HepG2 (cell line): ENCODE measurements at regions not wholly inside any gene's neighbourhood (a gene's known extent, or its start where the extent isn't known, plus 50 kb on each side); places are given as distances from the start of the nearest gene placed in this dataset.

Experiments used
- ATAC-seq: fragments of 200-7000 bp; cut with Tn5 transposase; 3 replicates; pipeline ENCODE4 v1.9.1; 2020; ENCODE audit warnings: mild to moderate bottlenecking, moderate library complexity
- BruUV-seq: library from RNA; stranded (reverse); fragments of 400-500 nt; replicated peaks from 2 replicates; lab custom pipeline; 2021; lab: Mats Ljungman, UMichigan
- CTCF ChIA-PET: fragments of 300-600 bp; formaldehyde crosslinking; extraction: SDS; loops from one replicate; lab custom pipeline; 2021; ENCODE audit warnings: low total read pairs, inconsistent platforms, low intra/inter-chr PET ratio; lab: Yijun Ruan, JAX
- POLR2A ChIA-PET: fragments of 350-600 bp; sonication (Branson Sonifier 250); formaldehyde crosslinking; loops from one replicate; lab custom pipeline; 2020; ENCODE audit warnings: antibody characterized with exemption, inconsistent platforms; lab: Yijun Ruan, JAX
- DNase-seq: peaks from one replicate; pipeline ENCODE4 v3.0.0-alpha.2; 2015; ENCODE audit warnings: low spot score
- FAIRE-seq: peaks from 3 replicates; lab custom pipeline; 2011; peaks lifted over from hg19 to GRCh38; lab: Jason Lieb, UNC
- H2AFZ ChIP-seq: one replicate; pipeline ENCODE4 v1.6.1; 2011; ENCODE audit warnings: low read length, inconsistent platforms
- H3K27ac ChIP-seq: fragments of 300-600 bp; 3 replicates; pipeline ENCODE4 v1.8.0; 2011; ENCODE audit warnings: mixed run types, mild to moderate bottlenecking, mixed read lengths, low read length, inconsistent platforms; ENCODE audit not compliant: insufficient read depth; ENCODE audit errors: extremely low read length
- H3K27me3 ChIP-seq, 2 experiments: fragments of 200-600 bp in 1 of 2; 2 replicates in 1 of 2; 3 replicates in 1 of 2; pipeline versions ENCODE4 v1.6.0 to v1.8.0; 2011; ENCODE audit warnings: low read length in 2 of 2, mild to moderate bottlenecking in 2 of 2, moderate library complexity in 2 of 2, inconsistent platforms in 1 of 2; ENCODE audit not compliant: insufficient read depth in 2 of 2, control insufficient read depth in 1 of 2
- H3K36me3 ChIP-seq, 2 experiments: fragments of 200-600 bp in 1 of 2; replicated peaks in 1 of 2; 2 replicates in 1 of 2; 3 replicates in 1 of 2; pipeline versions ENCODE4 v1.5.1 to v1.8.0; 2011; ENCODE audit warnings: low read length in 2 of 2, inconsistent platforms in 1 of 2; ENCODE audit not compliant: insufficient read depth in 2 of 2, control insufficient read depth in 1 of 2
- H3K4me1 ChIP-seq: 2 replicates; pipeline ENCODE4 v1.5.1; 2012; ENCODE audit warnings: low read length, inconsistent platforms; ENCODE audit not compliant: insufficient read depth
- H3K4me2 ChIP-seq: 2 replicates; pipeline ENCODE4 v1.6.0; 2011; ENCODE audit warnings: low read depth, low read length, inconsistent platforms
- H3K4me3 ChIP-seq, 3 experiments: fragments of 200-600 bp in 1 of 3; sonication (generic), shearing (Covaris generic) in 1 of 3; replicated peaks in 1 of 3; 2 replicates each; pipeline ENCODE4 v1.5.1; 2011 to 2016; ENCODE audit warnings: low read length in 3 of 3, inconsistent platforms in 2 of 3, low read depth in 2 of 3, mild to moderate bottlenecking in 2 of 3, control low read depth in 1 of 3, mixed read lengths in 1 of 3; ENCODE audit not compliant: insufficient read depth in 1 of 3
- H3K79me2 ChIP-seq: one replicate; pipeline ENCODE4 v1.6.1; 2011; ENCODE audit warnings: low read length, inconsistent platforms; ENCODE audit not compliant: insufficient read depth
- H3K9ac ChIP-seq: 2 replicates; pipeline ENCODE4 v1.6.0; 2011; ENCODE audit warnings: mild to moderate bottlenecking, low read depth, low read length, inconsistent platforms; ENCODE audit not compliant: insufficient read depth
- H3K9me3 ChIP-seq: 2 replicates; pipeline ENCODE4 v1.5.1; 2012; ENCODE audit warnings: mild to moderate bottlenecking, low read length
- H4K20me1 ChIP-seq: 2 replicates; pipeline ENCODE4 v1.6.0; 2011; ENCODE audit warnings: inconsistent platforms, mild to moderate bottlenecking, low read length, moderate library complexity; ENCODE audit not compliant: insufficient read depth
- ATF7-NPFF ChIP-seq: sonication (generic); formaldehyde crosslinking; IDR thresholded peaks from 2 replicates; pipeline ENCODE4 v1.8.1; 2023; ENCODE audit warnings: mild to moderate bottlenecking, low read depth, missing genetic modification reagents, moderate library complexity
- BCL6 ChIP-seq: IDR thresholded peaks from 2 replicates; pipeline ENCODE4 v1.6.1; 2016; ENCODE audit warnings: missing genetic modification reagents, missing compliant biosample characterization
- MIER3 ChIP-seq: IDR thresholded peaks from 2 replicates; pipeline ENCODE4 v1.6.1; 2016; ENCODE audit warnings: missing compliant biosample characterization, borderline replicate concordance
- MYNN ChIP-seq: sonication (generic); formaldehyde crosslinking; IDR thresholded peaks from 2 replicates; pipeline ENCODE4 v1.4.0; 2020; ENCODE audit warnings: mild to moderate bottlenecking, low read depth, missing genetic modification reagents
- NR2C2 ChIP-seq: sonication (generic); formaldehyde crosslinking; IDR thresholded peaks from 2 replicates; pipeline ENCODE4 v1.4.0; 2020; ENCODE audit warnings: missing genetic modification reagents, mild to moderate bottlenecking, moderate library complexity, borderline replicate concordance
- RORA ChIP-seq: sonication (generic); formaldehyde crosslinking; IDR thresholded peaks from 2 replicates; pipeline ENCODE4 v1.5.0; 2020; ENCODE audit warnings: mild to moderate bottlenecking, missing genetic modification reagents, moderate library complexity
- ZMYM3 ChIP-seq: sonication (generic); formaldehyde crosslinking; IDR thresholded peaks from 2 replicates; pipeline ENCODE4 v1.5.1; 2020; ENCODE audit warnings: mild to moderate bottlenecking, missing genetic modification reagents
- ZNF264 ChIP-seq: sonication (generic); formaldehyde crosslinking; IDR thresholded peaks from 2 replicates; pipeline ENCODE4 v1.4.0; 2020; ENCODE audit warnings: missing genetic modification reagents
- ZNF530 ChIP-seq: sonication (generic); formaldehyde crosslinking; IDR thresholded peaks from 2 replicates; pipeline ENCODE4 v1.5.0; 2020; ENCODE audit warnings: low read depth, mild to moderate bottlenecking, missing genetic modification reagents
- whole genome bisulfite sequencing: methylation state at CpG from one replicate; pipeline ENCODE4 v1.1.6; 2017; ENCODE audit warnings: low lambda C conversion rate; 5-methylcytosine and 5-hydroxymethylcytosine counted together
- in situ Hi-C: cut with HindIII; loops from 2 replicates; pipeline ENCODE4 v1.10.0; 2017; ENCODE audit warnings: low pct_unique_long_range_greater_than_20kb; ENCODE audit not compliant: extremely low pct_ligation_motif_present
- intact Hi-C: fragments of 100-400 bp; cut with micrococcal nuclease; formaldehyde crosslinking; loops from one replicate; pipeline ENCODE4 v1.10.0; 2022; ENCODE audit not compliant: unreplicated experiment
- TF ChIP-seq, protein P1 (sequence below): sonication (generic); formaldehyde crosslinking; IDR thresholded peaks from 2 replicates; pipeline ENCODE4 v1.4.0; 2020; ENCODE audit warnings: missing genetic modification reagents; ENCODE audit errors: not compliant biosample characterization

DNA sequence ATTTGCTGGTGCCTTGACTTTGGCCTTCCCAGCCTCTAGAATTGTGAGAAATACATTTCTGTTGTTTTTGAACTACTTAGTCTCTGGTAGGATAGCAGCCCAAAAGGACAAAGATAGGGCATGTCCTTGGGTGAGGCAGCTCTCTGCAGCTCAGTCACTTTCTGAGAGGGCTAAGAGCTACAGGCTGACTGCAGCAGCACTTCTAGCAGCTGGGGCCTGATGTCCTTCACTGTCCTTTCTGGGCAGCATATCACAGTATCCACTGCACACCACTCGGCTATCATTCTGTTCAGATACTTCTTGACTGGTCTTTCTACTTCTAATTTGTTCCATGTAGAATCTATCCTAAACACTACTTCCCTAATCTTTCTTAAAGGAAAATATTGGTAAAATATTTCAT lies 68.5 kb upstream of the CLDN10 start:
- no peaks in the 10 kb centered on the region; a peak in 1 of 5 replicates for H3K27me3 ChIP-seq
- H3K9me3 ChIP-seq: no peaks in the 10 kb centered on the region
- H2AFZ ChIP-seq: no peak overlapping the region
- BruUV-seq: no TSS peak
- no peak overlapping the region for H3K9ac ChIP-seq
- no peaks in the 10 kb centered on the region for H3K4me1 ChIP-seq
- TF ChIP-seq RORA (CRISPR knock-in tag) (no peak), NR2C2 (no peak), MYNN (CRISPR knock-in tag) (no peak), MIER3 (no peak), BCL6 (CRISPR knock-in tag) (no peak), ZNF264 (CRISPR knock-in tag) (no peak), ATF7-NPFF (CRISPR knock-in tag) (no peak), ZNF530 (CRISPR knock-in tag) (no peak), ZMYM3 (CRISPR knock-in tag) (no peak)
- TF ChIP-seq, protein P1, sequence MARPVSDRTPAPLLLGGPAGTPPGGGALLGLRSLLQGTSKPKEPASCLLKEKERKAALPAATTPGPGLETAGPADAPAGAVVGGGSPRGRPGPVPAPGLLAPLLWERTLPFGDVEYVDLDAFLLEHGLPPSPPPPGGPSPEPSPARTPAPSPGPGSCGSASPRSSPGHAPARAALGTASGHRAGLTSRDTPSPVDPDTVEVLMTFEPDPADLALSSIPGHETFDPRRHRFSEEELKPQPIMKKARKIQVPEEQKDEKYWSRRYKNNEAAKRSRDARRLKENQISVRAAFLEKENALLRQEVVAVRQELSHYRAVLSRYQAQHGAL (CRISPR knock-in tag): no peak
- H3K27ac ChIP-seq: no peak overlapping the region
- no peak for FAIRE-seq
- no peak overlapping the region for H3K4me2 ChIP-seq
- ATAC-seq: no peak
- H3K36me3 ChIP-seq: no peaks in the 10 kb centered on the region
- CTCF ChIA-PET: no interaction called here
- no peaks in the 10 kb centered on the region for H3K79me2 ChIP-seq
- intact Hi-C loops (no loop called here), in situ Hi-C loops (no loop called here)
- POLR2A ChIA-PET: no interaction called here
- no peaks in the 10 kb centered on the region for H4K20me1 ChIP-seq
- no peak overlapping the region for H3K4me3 ChIP-seq
- WGBS: 9% methylated on average over 1 of the region's 1 CpG
- no peak for DNase-seq
